ENCODE measurements at regions not wholly inside any gene's neighbourhood (a gene's known extent, or its start where the extent isn't known, plus 50 kb on each side); places are given as distances from the start of the nearest gene placed in this dataset.

DNA sequence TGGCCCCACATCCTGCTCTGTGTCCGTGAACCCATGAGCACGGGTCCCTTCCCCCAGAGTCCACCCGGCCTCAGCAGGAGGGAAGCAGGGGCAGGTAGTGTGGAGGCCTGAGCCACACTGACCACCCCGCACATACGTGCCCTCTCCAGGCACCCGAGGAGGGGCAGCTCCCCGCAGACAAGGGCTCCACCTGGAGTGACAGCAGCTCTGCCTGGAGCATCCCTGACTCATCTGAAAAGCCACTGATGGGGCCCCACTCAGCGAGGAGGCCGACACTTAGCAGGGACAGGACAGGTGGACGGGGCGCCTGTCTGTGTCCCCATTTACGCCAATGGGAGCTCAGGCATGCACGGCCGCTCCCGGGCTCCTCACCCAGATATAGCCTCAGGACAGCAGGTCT, 237.6 kb upstream of the SFSWAP start:
- TF ChIP-seq, protein P1, sequence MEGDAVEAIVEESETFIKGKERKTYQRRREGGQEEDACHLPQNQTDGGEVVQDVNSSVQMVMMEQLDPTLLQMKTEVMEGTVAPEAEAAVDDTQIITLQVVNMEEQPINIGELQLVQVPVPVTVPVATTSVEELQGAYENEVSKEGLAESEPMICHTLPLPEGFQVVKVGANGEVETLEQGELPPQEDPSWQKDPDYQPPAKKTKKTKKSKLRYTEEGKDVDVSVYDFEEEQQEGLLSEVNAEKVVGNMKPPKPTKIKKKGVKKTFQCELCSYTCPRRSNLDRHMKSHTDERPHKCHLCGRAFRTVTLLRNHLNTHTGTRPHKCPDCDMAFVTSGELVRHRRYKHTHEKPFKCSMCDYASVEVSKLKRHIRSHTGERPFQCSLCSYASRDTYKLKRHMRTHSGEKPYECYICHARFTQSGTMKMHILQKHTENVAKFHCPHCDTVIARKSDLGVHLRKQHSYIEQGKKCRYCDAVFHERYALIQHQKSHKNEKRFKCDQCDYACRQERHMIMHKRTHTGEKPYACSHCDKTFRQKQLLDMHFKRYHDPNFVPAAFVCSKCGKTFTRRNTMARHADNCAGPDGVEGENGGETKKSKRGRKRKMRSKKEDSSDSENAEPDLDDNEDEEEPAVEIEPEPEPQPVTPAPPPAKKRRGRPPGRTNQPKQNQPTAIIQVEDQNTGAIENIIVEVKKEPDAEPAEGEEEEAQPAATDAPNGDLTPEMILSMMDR (IDR thresholded peaks at IDR 0.05), result no peak
- no peak for TF ChIP-seq POLR2A (IDR thresholded peaks at IDR 0.05)
